ENCODE measurements at regions not wholly inside any gene's neighbourhood (a gene's known extent, or its start where the extent isn't known, plus 50 kb on each side); places are given as distances from the start of the nearest gene placed in this dataset.

- no peak for DNase-seq (ENCODE audit: extremely low read depth, low read depth)
- no peak for TF ChIP-seq CTCF (IDR thresholded peaks at IDR 0.05; ENCODE audit: low read depth, low read length)
Measured at GRCh38 chr3:28824316-28824715, 456.6 kb upstream of the RBMS3 start.

- TF ChIP-seq CTCF (IDR thresholded peaks at IDR 0.05; ENCODE audit: low read depth, low read length) = no peak
- no peak for DNase-seq (ENCODE audit: extremely low read depth, low read depth)
Measured at GRCh38 chr3:28826840-28827239, 454.0 kb upstream of the RBMS3 start.

GRCh38 chr3:28835249-28835648 lies 445.6 kb upstream of the RBMS3 start:
- TF ChIP-seq CTCF (IDR thresholded peaks at IDR 0.05; ENCODE audit: low read depth, low read length) = no peak
- DNase-seq (ENCODE audit: extremely low read depth, low read depth) = no peak

- DNase-seq (ENCODE audit: extremely low read depth, low read depth) = no peak
- no peak for TF ChIP-seq CTCF (IDR thresholded peaks at IDR 0.05; ENCODE audit: low read depth, low read length)
Measured at GRCh38 chr3:28835751-28836150, 445.1 kb upstream of the RBMS3 start.

- no peak for DNase-seq (ENCODE audit: extremely low read depth, low read depth)
- TF ChIP-seq CTCF (IDR thresholded peaks at IDR 0.05; ENCODE audit: low read depth, low read length) = no peak
Measured at GRCh38 chr3:28836199-28836598, 444.7 kb upstream of the RBMS3 start.

GRCh38 chr3:28840976-28841376 lies 439.9 kb upstream of the RBMS3 start:
- no peak for TF ChIP-seq CTCF (IDR thresholded peaks at IDR 0.05; ENCODE audit: low read depth, low read length)
- DNase-seq (ENCODE audit: extremely low read depth, low read depth) = no peak

GRCh38 chr3:28841441-28841840 lies 439.4 kb upstream of the RBMS3 start:
- no peak for DNase-seq (ENCODE audit: extremely low read depth, low read depth)
- no peak for TF ChIP-seq CTCF (IDR thresholded peaks at IDR 0.05; ENCODE audit: low read depth, low read length)

All from AG09319 (cell line).